ENCODE measurements at regions not wholly inside any gene's neighbourhood (a gene's known extent, or its start where the extent isn't known, plus 50 kb on each side); places are given as distances from the start of the nearest gene placed in this dataset.

GRCh38 chr10:33465747-33466146 lies 131.3 kb upstream of the NRP1 start:
- no peaks in the 10 kb centered on the region for H3K9me3 ChIP-seq
- no peaks in the 10 kb centered on the region for H3K4me1 ChIP-seq
- TF ChIP-seq POLR2A (IDR thresholded peaks at IDR 0.05): no peak
- TF ChIP-seq, protein P1, sequence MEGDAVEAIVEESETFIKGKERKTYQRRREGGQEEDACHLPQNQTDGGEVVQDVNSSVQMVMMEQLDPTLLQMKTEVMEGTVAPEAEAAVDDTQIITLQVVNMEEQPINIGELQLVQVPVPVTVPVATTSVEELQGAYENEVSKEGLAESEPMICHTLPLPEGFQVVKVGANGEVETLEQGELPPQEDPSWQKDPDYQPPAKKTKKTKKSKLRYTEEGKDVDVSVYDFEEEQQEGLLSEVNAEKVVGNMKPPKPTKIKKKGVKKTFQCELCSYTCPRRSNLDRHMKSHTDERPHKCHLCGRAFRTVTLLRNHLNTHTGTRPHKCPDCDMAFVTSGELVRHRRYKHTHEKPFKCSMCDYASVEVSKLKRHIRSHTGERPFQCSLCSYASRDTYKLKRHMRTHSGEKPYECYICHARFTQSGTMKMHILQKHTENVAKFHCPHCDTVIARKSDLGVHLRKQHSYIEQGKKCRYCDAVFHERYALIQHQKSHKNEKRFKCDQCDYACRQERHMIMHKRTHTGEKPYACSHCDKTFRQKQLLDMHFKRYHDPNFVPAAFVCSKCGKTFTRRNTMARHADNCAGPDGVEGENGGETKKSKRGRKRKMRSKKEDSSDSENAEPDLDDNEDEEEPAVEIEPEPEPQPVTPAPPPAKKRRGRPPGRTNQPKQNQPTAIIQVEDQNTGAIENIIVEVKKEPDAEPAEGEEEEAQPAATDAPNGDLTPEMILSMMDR (IDR thresholded peaks at IDR 0.05): no peak
- H3K4me3 ChIP-seq: no peak overlapping the region
- H3K36me3 ChIP-seq: no peaks in the 10 kb centered on the region
- no peak overlapping the region for H3K27ac ChIP-seq
- DNase-seq: no peak
- intact Hi-C loops (cut with DNase I; ENCODE audit: low total_unique reads): no loop called here
- no peaks in the 10 kb centered on the region for H3K27me3 ChIP-seq

- Histone ChIP-seq H3K9me3 (no peaks in the 10 kb centered on the region), H3K4me3 (no peak overlapping the region), H3K27me3 (no peaks in the 10 kb centered on the region), H3K36me3 (no peaks in the 10 kb centered on the region), H3K4me1 (no peaks in the 10 kb centered on the region), H3K27ac (no peak overlapping the region)
- intact Hi-C loops (cut with DNase I; ENCODE audit: low total_unique reads): no loop called here
- DNase-seq: no peak
- TF ChIP-seq, protein P1 (IDR thresholded peaks at IDR 0.05): no peak
- TF ChIP-seq POLR2A (IDR thresholded peaks at IDR 0.05): no peak
Observed at GRCh38 chr10:33463011-33463410, 128.5 kb upstream of the NRP1 start.

GRCh38 chr10:33461295-33461640 lies 126.8 kb upstream of the NRP1 start:
- intact Hi-C loops (cut with DNase I; ENCODE audit: low total_unique reads): no loop called here
- Histone ChIP-seq H3K9me3 (no peaks in the 10 kb centered on the region), H3K4me1 (no peaks in the 10 kb centered on the region), H3K4me3 (no peak overlapping the region), H3K36me3 (no peaks in the 10 kb centered on the region), H3K27me3 (no peaks in the 10 kb centered on the region), H3K27ac (no peak overlapping the region)
- no peak for DNase-seq
- no peak for TF ChIP-seq POLR2A (IDR thresholded peaks at IDR 0.05)
- TF ChIP-seq, protein P1 (IDR thresholded peaks at IDR 0.05): no peak

GRCh38 chr10:33460505-33461294 lies 126.2 kb upstream of the NRP1 start:
- no peak overlapping the region for H3K4me3 ChIP-seq
- DNase-seq: peak; percentile 39 to 71
- no peaks in the 10 kb centered on the region for H3K36me3 ChIP-seq
- no peaks in the 10 kb centered on the region for H3K9me3 ChIP-seq
- H3K4me1 ChIP-seq: no peaks in the 10 kb centered on the region
- no peaks in the 10 kb centered on the region for H3K27me3 ChIP-seq
- TF ChIP-seq POLR2A (IDR thresholded peaks at IDR 0.05): no peak
- TF ChIP-seq, protein P1 (IDR thresholded peaks at IDR 0.05): no peak
- intact Hi-C loops (cut with DNase I; ENCODE audit: low total_unique reads): no loop called here
- no peak overlapping the region for H3K27ac ChIP-seq

- TF ChIP-seq, protein P1 (IDR thresholded peaks at IDR 0.05): no peak
- no peak for TF ChIP-seq POLR2A (IDR thresholded peaks at IDR 0.05)
- Histone ChIP-seq H3K36me3 (no peaks in the 10 kb centered on the region), H3K9me3 (no peaks in the 10 kb centered on the region), H3K4me3 (no peak overlapping the region), H3K27me3 (no peaks in the 10 kb centered on the region), H3K27ac (no peak overlapping the region), H3K4me1 (no peaks in the 10 kb centered on the region)
- intact Hi-C loops (cut with DNase I; ENCODE audit: low total_unique reads): no loop called here
- no peak for DNase-seq
Observed at GRCh38 chr10:33459602-33460001, 125.1 kb upstream of the NRP1 start.

Measured in uterus (tissue), 3 donors.